Fibroblast of the aortic adventitia (primary cell): ENCODE measurements at regions not wholly inside any gene's neighbourhood (a gene's known extent, or its start where the extent isn't known, plus 50 kb on each side); places are given as distances from the start of the nearest gene placed in this dataset.

Experiments
- DNase-seq: peaks from one replicate; pipeline ENCODE4 v3.0.0-alpha.2; 2010; ENCODE audit warnings: low read depth
- H3K4me3 ChIP-seq: 2 replicates; pipeline ENCODE4 v1.5.1; 2011; ENCODE audit warnings: low read depth, mild to moderate bottlenecking, control low read depth, low read length, moderate library complexity
- CTCF ChIP-seq: IDR thresholded peaks from 2 replicates; pipeline ENCODE4 v1.5.1; 2011; ENCODE audit warnings: mild to moderate bottlenecking, low read length, control low read depth, inconsistent platforms; ENCODE audit not compliant: insufficient read depth

- no peak for DNase-seq
- no peak overlapping the region for H3K4me3 ChIP-seq
- no peak for TF ChIP-seq CTCF
These were observed 262.0 kb downstream of the BCOR start for GRCh38 chrX:39835776-39836175.

DNA sequence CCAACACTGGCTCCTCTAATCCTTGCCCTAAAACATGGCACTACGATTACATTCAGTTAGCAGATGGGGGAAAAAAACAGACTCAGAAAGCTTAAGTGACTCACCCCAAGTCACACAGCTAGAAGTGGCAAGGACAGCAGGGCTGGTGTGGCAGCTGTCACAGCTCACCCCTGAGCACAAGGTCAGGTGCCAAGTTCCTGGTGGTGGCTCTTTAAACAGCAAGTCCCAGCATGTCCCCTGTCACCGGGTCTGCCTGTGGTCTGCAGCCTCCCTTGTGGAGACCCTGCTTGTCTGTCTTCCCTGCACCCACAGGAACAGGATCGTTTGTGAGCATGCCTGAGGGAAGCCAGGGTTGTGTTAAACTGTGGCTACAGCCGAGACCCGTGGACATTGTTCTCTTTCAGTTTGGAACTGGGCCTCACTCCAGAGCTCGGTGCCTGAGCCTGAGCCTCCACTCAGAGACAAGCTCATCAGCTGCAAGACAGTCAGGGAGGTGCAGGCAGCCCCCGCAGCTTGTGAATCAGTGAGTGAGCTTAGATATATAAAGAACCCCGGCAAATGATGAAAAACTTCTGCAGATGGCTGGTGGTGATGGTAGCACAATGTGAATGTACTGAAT is 260.8 kb downstream of the BCOR start:
- TF ChIP-seq CTCF, result no peak
- no peak for DNase-seq
- no peak overlapping the region for H3K4me3 ChIP-seq

DNA sequence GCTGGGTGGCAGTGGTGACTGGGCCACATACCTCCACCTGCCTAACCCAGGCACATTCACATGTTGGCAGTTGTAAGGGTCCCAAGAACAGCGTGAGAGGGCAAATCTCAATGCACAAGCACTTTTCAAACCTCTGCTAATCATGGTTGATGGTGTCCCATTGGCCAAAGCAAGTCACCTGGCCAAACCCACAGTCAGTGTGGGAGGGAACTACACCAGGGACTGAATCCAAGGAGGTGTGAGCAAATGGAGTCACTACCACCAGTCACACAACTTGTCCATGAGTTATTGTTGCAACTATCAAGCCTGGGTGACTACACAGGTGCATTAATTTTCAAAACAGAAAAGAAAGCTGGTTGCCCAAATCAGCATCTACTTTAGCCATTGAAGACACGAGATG is 260.1 kb downstream of the BCOR start:
- no peak for DNase-seq
- no peak for TF ChIP-seq CTCF
- H3K4me3 ChIP-seq, result no peak overlapping the region

- TF ChIP-seq CTCF, result no peak
- no peak for DNase-seq
- no peak overlapping the region for H3K4me3 ChIP-seq
These were observed 258.4 kb downstream of the BCOR start for GRCh38 chrX:39839371-39839770.

- H3K4me3 ChIP-seq, result no peak overlapping the region
- no peak for TF ChIP-seq CTCF
- DNase-seq, result no peak
These were observed 257.6 kb downstream of the BCOR start for GRCh38 chrX:39840133-39840532.

DNA sequence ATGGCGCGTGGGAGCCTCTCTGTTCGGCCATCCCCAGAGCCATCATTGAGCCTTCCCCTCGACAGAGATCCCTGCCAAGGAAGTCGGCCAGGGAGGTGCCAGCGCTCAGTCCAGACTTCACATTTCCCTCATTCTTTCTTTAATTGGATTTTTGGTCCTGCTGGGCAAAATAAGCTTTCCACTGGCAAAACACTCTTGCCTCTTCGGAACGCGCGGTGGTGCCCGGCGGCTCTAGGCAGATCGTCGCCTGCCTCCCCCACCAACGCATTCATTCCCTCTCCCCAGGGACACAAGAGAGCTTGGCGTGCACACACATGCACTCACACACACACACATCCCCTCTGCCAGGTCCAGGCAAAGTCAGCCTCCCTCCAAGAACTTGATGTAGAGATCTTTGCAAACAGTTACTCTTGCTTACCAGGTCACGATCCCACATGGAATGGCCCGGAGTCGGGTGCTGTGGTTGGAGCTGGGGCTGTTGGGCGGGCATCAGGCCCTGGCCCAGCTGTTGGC is 257.1 kb downstream of the BCOR start:
- DNase-seq, result no peak
- no peak overlapping the region for H3K4me3 ChIP-seq
- TF ChIP-seq CTCF, result no peak

- H3K4me3 ChIP-seq, result no peak overlapping the region
- DNase-seq, result no peak
- no peak for TF ChIP-seq CTCF
These were observed 256.2 kb downstream of the BCOR start for GRCh38 chrX:39841604-39842003.
